Amniotic epithelial cell (primary cell): ENCODE measurements at regions not wholly inside any gene's neighbourhood (a gene's known extent, or its start where the extent isn't known, plus 50 kb on each side); places are given as distances from the start of the nearest gene placed in this dataset.
"Not testable (repeated sequence)": the region's sequence is repeated elsewhere in the genome, so short reads cannot be mapped to it uniquely, and the experiment has no call there.

Source experiments
- DNase-seq: peaks from one replicate; pipeline ENCODE4 v3.0.0-alpha.2; 2010; ENCODE audit warnings: low read depth

DNA sequence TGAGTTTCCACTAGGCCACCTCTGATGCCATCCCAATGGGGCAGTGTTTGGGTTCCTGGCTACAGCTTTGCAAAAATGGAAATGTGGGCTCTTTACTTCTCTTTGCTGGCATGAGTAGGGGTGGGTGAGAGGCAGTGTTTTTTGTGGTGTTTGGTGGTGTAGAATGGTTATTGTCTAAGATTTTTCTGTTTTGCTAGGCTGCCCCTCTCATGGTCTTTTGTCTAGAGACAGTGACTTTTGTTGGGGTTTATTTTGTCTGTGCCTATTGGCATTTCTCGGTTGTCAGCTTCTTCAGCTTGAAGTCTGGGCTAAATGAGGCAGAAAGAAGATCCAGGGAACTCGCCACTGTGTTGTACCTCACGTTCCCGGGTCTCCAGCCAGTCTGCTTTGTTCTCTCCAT, 112.1 kb downstream of the CENPF start:
- DNase-seq, result no peak

DNA sequence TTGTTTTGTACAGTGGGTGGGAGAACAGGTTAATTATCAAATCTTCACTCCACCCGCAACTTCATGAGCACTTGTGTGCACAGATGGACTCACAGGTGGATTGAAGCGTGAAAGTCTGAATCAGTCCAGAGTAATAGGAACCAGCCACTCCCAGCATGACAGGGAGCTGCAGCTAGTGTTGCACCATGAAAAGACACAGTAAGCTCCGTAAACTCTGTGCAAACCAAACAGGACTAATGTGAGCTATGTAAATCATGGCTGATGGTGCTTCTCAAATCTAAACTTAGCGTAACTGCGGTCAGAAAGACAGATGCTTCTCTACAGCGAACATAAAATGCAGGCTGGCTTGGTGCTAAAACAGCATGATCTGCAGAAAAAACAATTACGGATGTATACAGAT, 114.4 kb downstream of the CENPF start:
- DNase-seq, result no peak

DNA sequence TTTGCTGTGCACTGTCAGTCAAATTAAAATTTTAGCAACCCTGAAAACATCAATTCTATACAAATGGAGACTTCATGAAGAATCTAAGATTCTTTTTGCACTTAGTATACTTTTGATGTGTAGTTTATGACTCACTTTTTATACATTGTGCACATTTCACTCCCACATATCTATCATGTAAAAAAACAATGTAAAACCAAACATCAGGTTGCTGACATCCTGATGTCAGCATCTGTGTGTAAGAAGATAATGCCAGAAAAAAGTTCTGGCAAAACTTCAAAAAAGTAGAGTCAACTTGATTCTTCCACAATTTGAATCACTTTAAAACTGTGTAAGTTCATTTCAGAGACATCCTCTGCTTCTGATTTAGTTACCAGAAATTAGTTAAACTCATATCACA, 115.7 kb downstream of the CENPF start:
- DNase-seq, result no peak

DNA sequence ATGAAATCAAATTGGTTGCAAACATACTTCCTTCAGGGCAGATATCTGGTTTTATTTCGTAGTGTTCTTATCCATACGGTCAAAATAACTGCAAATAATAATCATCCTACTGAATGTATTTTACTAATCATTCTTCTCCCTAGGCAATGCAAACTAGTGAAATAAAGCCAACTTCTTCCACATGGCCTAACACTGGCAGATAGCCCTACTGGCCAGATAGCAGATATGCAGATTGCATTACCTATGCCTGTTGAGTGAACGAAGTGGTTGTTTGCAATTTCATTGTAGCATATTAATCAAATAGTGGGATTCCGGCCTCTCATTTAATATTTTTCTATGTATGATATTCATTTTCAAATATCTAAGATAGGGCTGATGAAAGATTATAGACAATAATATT, 116.2 kb downstream of the CENPF start:
- no peak for DNase-seq

DNA sequence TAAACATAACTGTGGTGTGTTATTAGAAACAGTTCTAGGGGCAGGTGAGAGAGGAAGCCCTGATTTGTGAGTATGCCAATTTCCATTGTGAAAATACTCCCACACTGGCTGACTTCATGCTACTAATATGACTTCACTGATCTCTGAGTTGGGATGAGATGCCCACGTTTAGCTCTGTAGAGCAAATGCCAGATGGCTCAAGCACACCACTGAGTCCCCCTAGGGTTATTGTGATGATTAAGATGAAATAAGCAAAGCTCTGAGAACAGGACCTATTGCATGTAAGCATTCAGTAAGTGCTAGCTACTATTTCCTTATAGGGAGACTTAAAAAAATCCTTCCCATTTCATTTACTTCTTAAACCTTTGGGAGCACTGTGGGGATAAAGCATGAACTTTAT, 117.6 kb downstream of the CENPF start:
- no peak for DNase-seq

DNA sequence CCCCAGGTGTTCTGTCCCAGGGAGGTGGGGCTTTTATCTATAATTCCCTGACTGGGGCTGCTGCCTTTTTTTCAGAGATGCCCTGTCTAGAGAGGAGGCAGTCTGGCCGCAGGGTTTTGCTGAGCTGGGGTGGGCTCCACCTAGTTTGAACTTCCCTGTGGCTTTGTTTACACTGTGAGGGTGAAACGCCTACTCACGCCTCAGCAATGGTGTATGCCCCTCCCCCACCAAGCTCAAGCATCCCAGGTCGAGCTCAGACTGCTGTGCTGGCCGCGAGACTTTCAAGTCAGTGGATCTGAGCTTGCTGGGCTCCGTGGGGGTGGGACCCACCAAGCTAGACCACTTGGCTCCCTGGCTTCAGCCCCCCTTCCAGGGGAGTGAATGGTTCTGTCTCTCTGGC, 124.3 kb downstream of the CENPF start:
- no peak for DNase-seq

DNA sequence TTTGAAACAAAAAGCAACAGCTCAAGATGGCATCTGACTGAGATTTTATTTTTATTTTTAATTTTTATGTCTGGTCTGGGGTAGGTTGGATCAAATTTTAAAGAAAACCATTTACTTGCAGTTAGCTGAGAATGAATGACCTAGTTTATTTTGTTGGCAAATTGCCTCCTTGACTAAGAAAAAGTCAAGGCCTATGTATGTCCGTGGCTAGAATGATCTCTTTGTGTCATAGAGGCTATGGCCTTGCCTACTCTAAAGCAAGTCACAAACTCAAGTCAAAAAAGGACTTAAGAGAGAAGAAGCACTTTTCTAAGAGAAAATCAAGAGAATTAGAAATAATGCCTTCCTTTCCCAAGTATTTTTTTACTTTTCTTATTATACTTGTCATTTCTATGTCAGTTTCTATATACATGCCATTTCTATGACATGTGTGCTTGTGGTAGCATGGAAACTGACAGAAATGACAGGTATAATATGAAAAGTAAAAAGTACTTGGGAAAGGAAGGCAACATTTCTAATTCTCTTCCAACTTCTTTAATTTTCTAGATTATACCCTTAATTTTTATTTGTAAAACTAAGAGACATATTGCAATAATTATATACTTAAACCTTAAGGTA, 136.7 kb downstream of the CENPF start:
- no peak for DNase-seq

DNA sequence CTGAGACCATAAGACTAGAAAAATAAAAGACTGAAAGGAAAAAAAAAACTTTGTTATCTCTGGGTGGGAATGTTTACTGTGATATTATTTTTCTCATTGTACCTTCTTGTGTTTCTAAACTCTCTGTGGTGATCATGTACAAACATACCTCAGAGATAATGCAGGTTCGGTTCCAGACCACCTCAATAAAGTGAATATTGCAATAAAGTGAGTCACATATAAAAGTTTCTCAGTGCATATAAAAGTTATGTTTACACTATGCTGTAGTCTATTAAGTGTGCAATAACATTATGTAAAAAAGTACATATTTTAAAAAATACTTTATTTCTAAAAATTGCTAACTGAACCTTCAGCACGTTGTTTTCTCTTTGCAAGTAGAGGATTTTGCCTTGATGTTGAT, 137.5 kb downstream of the CENPF start:
- no peak for DNase-seq

DNA sequence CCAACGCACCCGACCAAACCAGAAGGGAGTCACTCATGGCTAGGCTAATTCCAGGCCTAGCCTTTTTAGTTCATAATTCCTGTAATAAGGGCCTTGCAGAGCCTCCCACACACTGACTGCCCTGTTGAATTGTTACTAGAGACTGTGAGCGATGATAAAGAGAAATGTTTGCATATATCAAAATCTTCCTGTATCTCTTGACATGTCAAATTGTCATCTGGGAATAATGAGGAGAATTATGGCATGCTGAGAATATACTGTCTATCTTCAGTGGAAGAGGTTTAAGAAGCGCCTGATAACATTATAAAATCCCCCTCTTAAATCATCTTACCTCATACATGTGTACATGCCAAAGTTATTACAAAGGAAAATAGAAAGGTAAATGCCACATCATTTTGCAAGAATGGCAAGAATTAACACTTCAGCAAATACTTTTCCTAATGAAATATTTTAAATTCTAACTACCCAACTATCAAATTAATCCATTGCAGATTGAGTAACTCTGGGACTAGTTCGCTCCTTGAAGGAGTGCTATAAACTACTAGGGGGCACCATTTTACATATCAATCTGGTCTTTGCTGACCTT, 144.1 kb downstream of the CENPF start:
- DNase-seq, result peak; percentile 1

DNA sequence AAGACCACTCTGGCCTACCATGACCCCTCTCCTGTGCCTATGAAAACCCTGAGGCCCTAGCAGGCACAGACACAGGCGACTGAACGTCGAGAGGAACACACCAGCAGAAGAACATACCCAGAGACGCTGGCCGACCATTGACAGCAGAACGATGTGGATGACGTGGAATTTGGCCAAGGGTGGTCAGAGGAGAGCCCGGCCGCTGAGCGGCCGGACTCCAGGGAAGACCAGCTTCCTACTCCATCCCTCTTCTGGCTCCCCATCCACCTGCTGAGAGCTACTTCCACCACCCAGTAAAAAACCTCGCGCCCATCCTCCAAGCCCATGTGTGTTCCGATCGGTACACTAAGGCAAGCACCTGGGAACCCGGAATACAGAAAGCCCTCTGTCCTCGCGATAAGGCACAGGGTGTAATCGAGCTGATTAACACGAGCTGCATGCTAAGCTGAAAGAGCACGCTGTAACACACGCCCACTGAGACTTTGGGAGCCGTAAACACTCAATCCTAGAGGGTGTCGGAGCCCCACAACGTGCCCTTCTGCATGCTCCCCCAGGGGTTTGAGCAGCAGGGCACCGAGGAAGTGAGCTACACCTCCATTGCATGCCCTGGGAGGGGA, 150.3 kb downstream of the CENPF start:
- DNase-seq, result no peak

DNA sequence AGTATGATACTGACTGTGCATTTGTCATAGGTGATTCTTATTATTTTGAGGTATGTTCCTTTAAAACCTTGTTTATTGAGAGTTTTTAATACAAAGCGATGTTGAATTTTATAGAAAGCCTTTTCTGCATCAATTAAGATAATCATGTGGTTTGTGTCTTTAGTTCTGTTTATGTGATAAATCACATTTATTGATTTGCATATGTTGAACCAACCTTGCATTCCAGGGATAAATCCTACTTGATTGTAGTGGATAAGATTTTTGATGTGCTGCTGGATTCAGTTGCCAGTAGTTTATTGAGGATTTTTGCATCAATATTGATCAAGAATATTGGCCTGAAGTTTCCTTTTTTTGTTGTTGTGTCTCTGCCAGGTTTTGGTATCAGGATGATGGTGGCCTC, 158.0 kb downstream of the CENPF start:
- no peak for DNase-seq

DNA sequence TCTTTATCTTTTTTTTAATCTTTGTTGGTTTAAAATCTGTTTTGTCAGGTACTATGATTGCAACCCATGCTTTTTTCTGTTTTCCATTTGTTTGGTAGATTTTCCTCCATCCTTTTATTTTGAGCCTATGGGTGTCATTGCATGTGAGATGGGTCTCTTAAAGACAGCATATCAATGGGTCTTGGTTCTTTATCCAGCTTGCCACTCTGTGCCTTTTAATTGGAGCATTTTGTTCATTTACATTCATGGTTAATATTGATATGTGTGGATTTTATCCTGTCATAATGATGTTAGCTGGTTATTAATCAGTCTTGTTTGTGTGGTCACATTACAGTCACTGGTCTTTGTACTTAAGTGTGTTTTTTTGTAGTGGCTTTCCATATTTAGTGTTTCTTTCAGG, 159.9 kb downstream of the CENPF start:
- DNase-seq, result peak; percentile 1

DNA sequence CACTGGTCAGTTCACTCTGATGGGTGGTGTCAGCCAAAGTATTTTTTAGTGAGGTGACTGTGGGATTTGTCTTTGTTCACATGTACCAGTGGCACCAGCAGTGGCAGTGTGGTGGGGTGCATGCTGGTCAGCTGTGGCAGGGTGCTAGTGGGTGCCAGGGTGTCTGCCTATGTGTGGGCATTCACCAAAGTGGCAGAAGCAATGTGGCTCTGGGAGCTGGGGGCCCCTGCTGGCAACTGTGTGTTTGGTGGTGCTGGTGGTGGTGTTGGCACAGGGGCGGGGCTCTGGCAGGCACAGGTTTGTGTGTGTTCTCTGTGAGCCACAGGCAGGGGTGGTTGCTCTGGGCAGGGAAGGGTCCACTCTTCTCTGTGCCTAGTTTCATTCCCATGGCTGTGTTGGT, 161.5 kb downstream of the CENPF start:
- DNase-seq, result no peak

DNA sequence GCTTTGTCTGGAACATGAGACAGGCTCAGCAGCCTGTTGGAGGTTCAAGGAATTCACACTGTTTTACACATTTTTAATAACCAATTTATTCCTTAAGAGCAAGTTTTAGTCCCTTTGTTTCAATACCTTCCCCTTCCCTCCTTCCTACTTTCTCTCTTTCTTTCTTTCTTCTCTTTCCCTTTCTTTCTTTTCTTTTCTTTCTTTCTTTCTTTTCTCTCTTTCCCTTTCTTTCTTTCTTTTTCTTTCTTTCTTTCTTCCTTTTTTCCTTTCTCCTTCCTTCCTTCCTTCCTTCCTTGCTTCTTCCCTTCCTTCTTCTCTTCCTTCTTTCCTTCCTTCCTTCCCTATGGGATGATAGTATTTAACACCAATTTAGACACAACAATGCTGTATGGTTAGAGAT, 164.2 kb downstream of the CENPF start:
- no peak for DNase-seq

DNA sequence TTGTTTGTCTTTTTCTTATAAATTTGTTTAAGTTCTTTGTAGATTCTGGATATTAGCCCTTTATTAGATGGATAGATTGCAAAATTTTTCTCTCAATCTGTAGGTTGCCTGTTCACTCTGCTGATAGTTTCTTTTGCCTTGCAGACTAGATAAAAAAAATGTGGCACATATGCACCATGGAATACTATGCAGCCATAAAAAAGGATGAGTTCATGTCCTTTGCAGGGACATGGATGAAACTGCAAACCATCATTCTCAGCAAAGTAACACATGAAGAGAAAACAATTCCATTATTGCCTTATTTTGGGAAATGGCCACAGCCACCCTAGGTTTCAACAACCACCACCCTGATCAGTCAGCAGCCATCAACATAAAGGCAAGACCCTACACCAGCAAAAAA, 166.7 kb downstream of the CENPF start:
- not testable (repeated sequence) for DNase-seq

DNA sequence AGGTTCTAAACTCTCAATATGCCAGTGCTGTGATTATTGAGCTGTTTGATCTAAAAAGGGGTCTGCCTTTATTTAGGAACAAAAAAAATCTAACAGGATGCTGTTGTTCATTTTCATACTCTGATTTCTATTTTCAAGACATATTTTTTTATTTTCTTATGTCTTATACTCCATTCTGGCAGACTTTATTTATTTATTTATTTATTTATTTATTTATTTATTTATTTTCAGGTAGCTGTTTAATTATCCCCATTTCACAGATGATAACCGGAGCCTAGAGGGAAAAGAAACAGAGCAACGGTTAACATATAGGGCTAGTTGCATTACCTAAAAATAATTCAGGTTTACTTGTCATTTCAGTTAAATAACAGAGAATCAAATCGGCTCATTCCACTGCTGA, 174.4 kb downstream of the CENPF start:
- DNase-seq, result no peak

DNA sequence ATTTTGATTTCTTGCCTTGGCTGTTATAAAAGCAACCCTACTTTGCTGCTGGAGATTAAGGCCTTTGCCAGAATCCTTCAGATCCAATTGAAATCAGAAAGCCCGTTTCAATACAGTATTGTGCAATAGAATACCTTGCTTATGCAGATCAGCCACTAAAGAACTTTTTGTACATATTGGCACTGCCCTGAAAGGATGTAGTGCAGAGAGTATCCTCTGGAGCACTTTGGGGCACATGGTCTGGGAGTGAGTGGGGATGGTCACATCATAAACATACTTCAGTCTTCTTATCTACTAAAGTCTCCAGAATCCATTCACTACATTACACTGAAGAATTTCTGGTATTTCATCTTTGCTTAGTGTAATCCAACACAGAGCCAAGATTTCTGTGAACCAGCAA, 189.0 kb downstream of the CENPF start:
- peak; percentile 51 for DNase-seq

DNA sequence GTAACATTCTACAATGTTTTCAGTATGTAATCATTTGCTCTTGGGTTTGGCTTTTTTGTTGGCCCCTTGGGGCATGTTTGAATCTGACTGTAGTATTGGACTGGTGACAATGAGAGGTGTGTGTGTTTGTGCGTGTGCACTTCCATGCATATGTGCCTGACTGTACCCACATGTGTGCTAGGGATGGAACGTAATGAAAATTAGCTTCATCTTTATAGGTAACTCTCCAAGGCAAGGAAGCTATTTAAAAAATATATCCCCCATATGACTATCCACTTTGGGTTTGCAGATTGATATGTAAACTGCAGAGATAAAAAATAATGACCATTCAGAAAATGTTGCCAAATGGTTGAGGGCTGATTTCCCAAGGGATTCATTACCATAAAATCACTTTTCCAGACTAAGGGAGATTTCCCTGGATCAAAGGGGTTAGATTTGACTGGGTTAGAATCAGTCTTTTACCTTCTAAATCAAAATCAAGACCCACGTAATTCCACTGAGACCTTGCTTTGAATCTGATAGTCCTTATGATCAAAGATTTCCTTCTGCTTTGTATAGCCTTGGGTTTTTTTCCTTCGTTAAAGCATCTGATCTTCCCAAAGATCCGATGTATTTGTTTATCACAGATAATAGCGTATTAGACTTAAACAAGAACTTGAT, 189.7 kb downstream of the CENPF start:
- no peak for DNase-seq

DNA sequence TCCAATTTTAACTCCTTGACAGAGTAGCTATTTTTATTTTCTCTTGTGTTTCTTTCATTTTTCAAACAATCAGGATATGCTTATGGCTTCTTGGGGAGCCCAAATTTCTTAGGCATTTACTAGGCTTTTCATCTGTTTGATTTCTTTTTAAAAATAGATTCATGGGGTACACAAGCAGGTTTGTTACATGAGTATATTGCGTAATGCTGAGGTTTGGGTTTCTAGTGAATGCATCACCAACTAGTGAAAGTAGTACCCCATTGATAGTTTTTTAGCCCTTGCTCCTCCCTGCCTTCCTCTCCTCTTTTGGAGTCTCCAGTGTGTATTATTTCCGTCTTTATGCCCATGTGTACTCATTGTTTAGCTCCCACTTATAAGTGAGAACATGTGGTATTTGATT, 190.7 kb downstream of the CENPF start:
- no peak for DNase-seq

DNA sequence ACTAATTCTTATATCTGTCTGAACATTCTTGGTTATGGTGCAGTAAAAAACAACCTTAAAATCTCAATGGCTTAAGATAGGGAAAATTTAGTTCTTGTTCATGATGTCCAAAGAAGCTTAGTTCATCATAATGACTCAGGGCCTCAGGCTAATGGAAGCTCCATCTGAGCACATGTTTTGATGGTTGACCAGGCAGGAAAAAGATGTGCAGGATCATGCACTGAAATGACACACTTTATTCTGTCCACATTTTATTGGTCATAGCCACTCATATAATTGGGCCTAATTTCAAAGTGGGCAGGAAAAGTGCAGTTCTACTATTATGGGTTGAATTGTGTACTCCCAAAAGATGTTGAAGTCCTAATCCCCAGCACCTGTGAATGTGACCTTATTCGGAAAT, 198.2 kb downstream of the CENPF start:
- no peak for DNase-seq

DNA sequence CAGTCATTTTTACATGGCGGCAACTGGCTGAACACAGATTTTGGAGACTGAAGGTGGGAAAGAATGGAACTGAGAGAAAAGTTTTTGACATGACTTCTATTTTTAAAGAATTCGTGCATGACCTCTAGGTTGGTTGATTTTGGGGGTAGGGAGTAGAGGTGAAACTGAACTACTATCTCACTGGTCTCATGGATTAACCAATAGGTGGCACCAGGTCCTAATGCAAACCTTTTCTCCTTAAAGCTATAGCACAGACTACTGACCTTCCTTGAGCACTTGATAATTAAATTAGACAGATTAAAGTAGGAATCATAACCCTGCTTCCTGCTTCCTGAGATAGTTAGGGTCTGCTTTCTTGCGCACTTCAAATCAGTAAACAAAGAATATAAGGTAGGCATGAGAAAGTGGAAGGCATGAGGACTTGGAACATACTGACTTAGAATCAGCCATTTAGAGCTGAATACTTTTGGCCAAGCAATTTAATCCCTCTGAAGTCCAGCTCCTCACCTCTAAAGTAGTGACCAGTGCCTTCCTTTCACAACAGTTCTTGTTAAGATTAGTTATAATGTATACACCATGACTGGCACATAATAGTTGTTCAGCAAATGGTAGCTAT, 206.0 kb downstream of the CENPF start:
- peak; percentile 52 for DNase-seq

DNA sequence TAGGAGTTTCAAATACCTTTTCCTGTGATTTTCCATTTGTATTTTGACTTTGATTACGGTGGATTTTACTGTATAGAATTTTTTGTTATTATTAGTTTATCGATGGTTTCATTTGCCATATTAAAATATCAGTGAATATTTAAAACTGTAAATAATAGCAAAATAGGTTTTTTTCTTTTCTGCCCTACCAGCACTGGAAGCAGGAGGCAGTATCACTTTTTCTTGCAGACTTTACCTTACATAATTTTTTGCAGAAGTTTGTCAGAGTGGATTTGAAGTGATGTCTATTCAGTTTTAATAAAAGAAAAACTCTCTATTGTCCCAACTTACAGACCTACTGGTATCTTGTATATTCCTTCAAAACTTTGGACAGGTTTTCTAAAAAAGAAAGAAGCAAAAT, 213.6 kb downstream of the CENPF start:
- no peak for DNase-seq
